ENCODE measurements at regions not wholly inside any gene's neighbourhood (a gene's known extent, or its start where the extent isn't known, plus 50 kb on each side); places are given as distances from the start of the nearest gene placed in this dataset.
A peak's percentile ranks its signal among the peaks of the same experiment; 100 is the strongest.

GRCh38 chr17:5874486-5874885, 195.7 kb upstream of the WSCD1 start:
- H3K36me3 Mint-ChIP-seq (ENCODE audit: insufficient read depth): no peaks in the 10 kb centered on the region
- H3K27ac Mint-ChIP-seq (ENCODE audit: low read depth): peak overlapping the region; percentile 35
- no peaks in the 10 kb centered on the region for H3K4me1 Mint-ChIP-seq
- no peak for DNase-seq (ENCODE audit: low spot score in 2 of 2)
- H3K27me3 Mint-ChIP-seq: peaks cover 65% of the 10 kb centered on the region
- ATAC-seq (replicated peaks; ENCODE audit: extremely low read depth, poor library complexity, severe bottlenecking): no peak
- H3K9me3 Mint-ChIP-seq: no peaks in the 10 kb centered on the region
- H3K4me3 Mint-ChIP-seq: no peak overlapping the region

DNA sequence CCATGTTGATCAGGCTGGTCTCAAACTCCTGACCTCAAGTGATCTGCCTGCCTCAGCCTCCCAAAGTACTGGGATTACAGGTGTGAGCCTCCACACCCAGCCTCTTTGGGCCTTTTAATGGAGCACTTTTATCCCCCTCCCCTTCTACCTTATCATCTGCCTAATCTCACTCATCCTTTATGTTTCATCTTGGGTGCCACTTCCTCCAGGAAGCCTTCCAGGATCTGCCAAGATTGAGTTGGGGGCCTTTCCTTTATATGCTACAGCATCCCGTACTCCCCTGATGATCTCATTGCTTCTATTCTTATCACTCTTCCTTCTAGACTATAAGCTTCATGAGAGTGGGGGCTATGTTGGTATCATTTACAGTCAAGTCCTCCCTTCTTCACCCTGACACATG, 192.8 kb upstream of the WSCD1 start:
- no peaks in the 10 kb centered on the region for H3K36me3 Mint-ChIP-seq (ENCODE audit: insufficient read depth)
- no peak overlapping the region for H3K27ac Mint-ChIP-seq (ENCODE audit: low read depth)
- H3K4me3 Mint-ChIP-seq: no peak overlapping the region

DNA sequence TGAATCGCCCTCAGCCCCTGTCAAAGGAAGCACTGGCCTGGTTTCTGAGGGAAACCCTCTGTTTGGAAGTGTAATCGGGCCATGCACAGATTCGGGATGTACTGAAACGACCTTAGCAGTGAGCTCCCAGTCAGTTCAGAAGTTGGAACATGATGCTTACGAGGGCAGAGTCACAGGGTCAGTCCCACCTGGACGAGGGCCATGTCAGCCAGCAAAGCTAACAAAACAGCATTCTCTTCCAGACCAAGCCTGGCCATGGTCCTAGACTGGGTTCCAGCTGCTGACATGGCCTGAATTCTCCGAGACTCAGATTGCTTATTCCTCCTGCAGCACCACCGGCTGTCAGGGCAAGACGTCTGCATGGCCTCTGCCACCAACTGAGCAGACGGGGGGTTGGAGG, 192.2 kb upstream of the WSCD1 start:
- peaks cover 77% of the 10 kb centered on the region for H3K27me3 Mint-ChIP-seq
- no peak overlapping the region for H3K27ac Mint-ChIP-seq (ENCODE audit: low read depth)
- no peaks in the 10 kb centered on the region for H3K4me1 Mint-ChIP-seq
- no peaks in the 10 kb centered on the region for H3K9me3 Mint-ChIP-seq
- no peak for DNase-seq (ENCODE audit: low spot score in 2 of 2)
- H3K36me3 Mint-ChIP-seq (ENCODE audit: insufficient read depth): no peaks in the 10 kb centered on the region
- no peak overlapping the region for H3K4me3 Mint-ChIP-seq
- no peak for ATAC-seq (replicated peaks; ENCODE audit: extremely low read depth, poor library complexity, severe bottlenecking)

More for the DNA sequence above, 192.8 kb upstream of the WSCD1 start:
- DNase-seq (ENCODE audit: low spot score in 2 of 2): no peak
- no peaks in the 10 kb centered on the region for H3K4me1 Mint-ChIP-seq
- peaks cover 78% of the 10 kb centered on the region for H3K27me3 Mint-ChIP-seq
- no peak for ATAC-seq (replicated peaks; ENCODE audit: extremely low read depth, poor library complexity, severe bottlenecking)
- H3K9me3 Mint-ChIP-seq: no peaks in the 10 kb centered on the region

DNA sequence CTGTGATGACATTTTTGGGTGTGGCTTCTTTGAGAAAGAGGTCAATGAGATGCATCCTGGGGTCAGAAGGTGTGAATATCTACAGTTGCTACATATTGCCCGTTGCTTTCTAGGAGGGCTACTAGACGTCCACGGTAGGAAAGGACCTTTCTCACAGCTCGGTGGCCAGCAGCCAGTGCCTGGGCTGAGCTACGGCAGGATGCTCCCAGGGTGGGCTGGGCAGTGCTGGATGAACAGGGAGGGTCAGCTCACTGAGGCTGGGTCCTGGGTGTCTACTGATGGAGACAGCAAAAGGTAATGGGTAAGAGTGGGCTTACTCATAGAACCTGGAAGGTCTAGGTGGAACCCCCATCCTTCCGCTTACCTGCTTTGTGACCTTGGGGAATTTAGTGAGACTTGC, 188.3 kb upstream of the WSCD1 start:
- H3K9me3 Mint-ChIP-seq: no peaks in the 10 kb centered on the region
- ATAC-seq (replicated peaks; ENCODE audit: extremely low read depth, poor library complexity, severe bottlenecking) (no peak), DNase-seq (ENCODE audit: low spot score in 2 of 2) (no peak)
- H3K4me1 Mint-ChIP-seq: no peaks in the 10 kb centered on the region
- no peak overlapping the region for H3K4me3 Mint-ChIP-seq
- H3K36me3 Mint-ChIP-seq (ENCODE audit: insufficient read depth): no peaks in the 10 kb centered on the region
- H3K27ac Mint-ChIP-seq (ENCODE audit: low read depth): no peak overlapping the region
- peaks cover 56% of the 10 kb centered on the region for H3K27me3 Mint-ChIP-seq

DNA sequence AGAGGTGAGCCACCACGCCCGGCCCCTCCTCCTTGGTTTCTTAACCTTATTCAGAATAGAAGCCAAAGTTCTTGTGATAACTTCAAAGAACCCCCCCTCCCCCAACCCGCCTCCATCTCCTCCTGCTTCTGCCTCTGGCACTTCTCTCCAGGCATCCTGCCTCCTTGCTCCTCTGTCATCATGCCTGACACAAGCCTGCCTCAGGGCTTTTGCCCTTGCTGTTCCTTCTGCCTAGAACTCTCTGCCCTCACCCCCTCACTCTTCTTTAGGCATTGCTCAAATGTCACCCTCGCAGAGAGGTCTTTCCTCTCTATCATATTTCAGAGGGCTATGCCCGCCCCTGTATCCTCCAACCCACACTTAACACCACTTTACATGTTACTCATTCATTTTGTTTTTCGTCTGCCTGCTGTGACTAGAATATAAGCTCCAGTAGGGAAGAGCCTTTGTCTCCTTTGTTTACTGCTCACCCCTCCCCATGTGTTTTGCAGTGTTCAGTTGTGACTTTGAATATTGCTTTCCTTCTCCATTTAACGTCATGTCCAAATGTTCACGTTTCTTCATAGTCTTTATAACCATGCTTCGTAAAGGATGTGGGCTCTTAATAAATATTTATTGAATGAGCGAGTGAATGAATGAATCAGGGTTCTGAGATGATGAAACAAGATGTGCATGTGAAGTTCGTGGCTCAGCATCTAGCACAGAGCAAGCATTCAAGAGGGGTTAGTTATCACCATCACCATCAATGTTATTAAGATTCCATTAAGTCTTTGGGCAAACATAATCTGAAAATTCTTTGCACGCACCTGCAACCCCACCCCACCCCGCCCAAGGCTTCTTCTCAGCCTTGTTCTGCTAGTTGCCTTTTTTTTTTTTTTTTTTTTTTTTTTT, 186.2 kb upstream of the WSCD1 start:
- Mint-ChIP-seq H3K4me1 (no peaks in the 10 kb centered on the region), H3K4me3 (no peak overlapping the region), H3K27me3 (peaks cover 57% of the 10 kb centered on the region), H3K36me3 (ENCODE audit: insufficient read depth) (no peaks in the 10 kb centered on the region), H3K9me3 (no peaks in the 10 kb centered on the region), H3K27ac (ENCODE audit: low read depth) (no peak overlapping the region)
- ATAC-seq (replicated peaks; ENCODE audit: extremely low read depth, poor library complexity, severe bottlenecking): no peak
- DNase-seq (ENCODE audit: low spot score in 2 of 2): no peak

- Mint-ChIP-seq H3K4me1 (no peaks in the 10 kb centered on the region), H3K27me3 (peaks cover 60% of the 10 kb centered on the region), H3K9me3 (no peaks in the 10 kb centered on the region), H3K4me3 (no peak overlapping the region), H3K36me3 (ENCODE audit: insufficient read depth) (no peaks in the 10 kb centered on the region), H3K27ac (ENCODE audit: low read depth) (no peak overlapping the region)
- DNase-seq (ENCODE audit: low spot score in 2 of 2) (no peak), ATAC-seq (replicated peaks; ENCODE audit: extremely low read depth, poor library complexity, severe bottlenecking) (no peak)
Observed at GRCh38 chr17:5885336-5885735, 184.8 kb upstream of the WSCD1 start.

- H3K27me3 Mint-ChIP-seq: peaks cover 66% of the 10 kb centered on the region
- ATAC-seq (replicated peaks; ENCODE audit: extremely low read depth, poor library complexity, severe bottlenecking): no peak
- H3K36me3 Mint-ChIP-seq (ENCODE audit: insufficient read depth): no peaks in the 10 kb centered on the region
- no peaks in the 10 kb centered on the region for H3K4me1 Mint-ChIP-seq
- no peak for DNase-seq (ENCODE audit: low spot score in 2 of 2)
- H3K9me3 Mint-ChIP-seq: no peaks in the 10 kb centered on the region
- H3K27ac Mint-ChIP-seq (ENCODE audit: low read depth): no peak overlapping the region
- H3K4me3 Mint-ChIP-seq: no peak overlapping the region
Observed at GRCh38 chr17:5888811-5889210, 181.4 kb upstream of the WSCD1 start.

DNA sequence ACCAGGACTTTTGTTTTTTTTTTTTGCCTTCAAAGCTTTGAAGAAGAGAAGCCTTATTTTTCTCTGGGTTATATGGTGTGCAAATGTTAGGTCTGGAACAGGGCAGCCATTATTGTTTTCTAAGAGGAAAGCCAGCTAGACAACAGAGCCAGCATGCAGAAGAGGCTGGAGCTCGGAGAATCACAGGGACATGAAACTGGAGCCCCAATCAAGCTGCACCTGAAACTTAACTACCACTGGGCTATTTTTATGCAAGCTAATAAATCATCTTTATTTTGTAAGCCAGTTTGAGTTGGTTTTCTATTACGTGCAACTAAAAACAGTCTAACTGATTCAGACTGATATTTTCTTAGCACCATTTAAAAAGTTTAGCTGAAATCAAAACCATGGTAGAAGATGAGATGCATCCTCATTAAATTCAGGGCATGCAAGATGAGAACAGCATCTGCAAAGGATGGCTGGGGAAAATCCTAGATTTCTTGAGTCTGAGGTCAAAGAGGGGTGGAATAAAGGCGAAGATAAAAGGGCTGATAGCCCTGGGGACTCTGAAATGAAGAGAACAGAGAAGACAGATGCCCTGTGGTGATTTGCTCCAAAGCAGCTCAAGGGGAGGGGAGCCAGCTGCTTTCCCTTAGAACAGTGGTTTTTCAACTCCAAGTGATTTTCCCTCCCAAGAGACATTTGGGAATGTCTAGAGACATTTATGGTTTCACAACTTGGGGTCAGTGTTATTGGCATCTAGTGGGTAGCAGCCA, 177.1 kb upstream of the WSCD1 start:
- ATAC-seq (replicated peaks; ENCODE audit: extremely low read depth, poor library complexity, severe bottlenecking) (no peak), DNase-seq (ENCODE audit: low spot score in 2 of 2) (no peak)
- peaks cover 71% of the 10 kb centered on the region for H3K27me3 Mint-ChIP-seq
- H3K36me3 Mint-ChIP-seq (ENCODE audit: insufficient read depth): no peaks in the 10 kb centered on the region
- no peaks in the 10 kb centered on the region for H3K9me3 Mint-ChIP-seq
- H3K27ac Mint-ChIP-seq (ENCODE audit: low read depth): no peak overlapping the region
- H3K4me1 Mint-ChIP-seq: no peaks in the 10 kb centered on the region
- H3K4me3 Mint-ChIP-seq: no peak overlapping the region

DNA sequence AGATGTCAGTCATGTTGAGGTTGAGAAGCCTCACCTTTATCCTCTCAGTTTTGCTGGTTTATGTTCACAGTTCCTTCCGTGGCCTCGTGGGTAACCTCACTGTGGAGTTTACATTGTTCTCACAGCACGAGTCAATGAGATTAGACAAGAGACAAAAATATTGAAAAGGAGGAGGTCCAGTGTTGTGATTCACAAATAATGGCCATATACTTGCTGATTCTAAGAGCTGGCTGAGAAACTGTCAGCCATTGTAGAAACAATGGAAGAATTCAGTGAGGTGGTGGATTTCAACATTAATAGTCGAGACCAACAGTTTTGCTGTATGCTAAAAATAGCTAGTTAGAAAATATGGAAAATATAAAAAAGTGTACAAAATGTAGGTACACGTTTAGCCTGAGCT, 176.4 kb upstream of the WSCD1 start:
- Mint-ChIP-seq H3K4me3 (no peak overlapping the region), H3K4me1 (no peaks in the 10 kb centered on the region), H3K27me3 (peaks cover 65% of the 10 kb centered on the region), H3K36me3 (ENCODE audit: insufficient read depth) (no peaks in the 10 kb centered on the region), H3K9me3 (no peaks in the 10 kb centered on the region), H3K27ac (ENCODE audit: low read depth) (no peak overlapping the region)
- no peak for DNase-seq (ENCODE audit: low spot score in 2 of 2)
- ATAC-seq (replicated peaks; ENCODE audit: extremely low read depth, poor library complexity, severe bottlenecking): no peak

GRCh38 chr17:5895276-5895675, 174.9 kb upstream of the WSCD1 start:
- Mint-ChIP-seq H3K27me3 (peaks cover 49% of the 10 kb centered on the region), H3K9me3 (no peaks in the 10 kb centered on the region), H3K27ac (ENCODE audit: low read depth) (no peak overlapping the region), H3K4me1 (no peaks in the 10 kb centered on the region), H3K36me3 (ENCODE audit: insufficient read depth) (no peaks in the 10 kb centered on the region), H3K4me3 (no peak overlapping the region)
- DNase-seq (ENCODE audit: low spot score in 2 of 2): no peak
- ATAC-seq (replicated peaks; ENCODE audit: extremely low read depth, poor library complexity, severe bottlenecking): no peak

- no peak for ATAC-seq (replicated peaks; ENCODE audit: extremely low read depth, poor library complexity, severe bottlenecking)
- DNase-seq (ENCODE audit: low spot score in 2 of 2): no peak
- Mint-ChIP-seq H3K36me3 (ENCODE audit: insufficient read depth) (no peaks in the 10 kb centered on the region), H3K9me3 (no peaks in the 10 kb centered on the region), H3K27me3 (peaks cover 40% of the 10 kb centered on the region), H3K4me1 (no peaks in the 10 kb centered on the region), H3K4me3 (no peak overlapping the region), H3K27ac (ENCODE audit: low read depth) (no peak overlapping the region)
Observed at GRCh38 chr17:5896215-5896614, 174.0 kb upstream of the WSCD1 start.

DNA sequence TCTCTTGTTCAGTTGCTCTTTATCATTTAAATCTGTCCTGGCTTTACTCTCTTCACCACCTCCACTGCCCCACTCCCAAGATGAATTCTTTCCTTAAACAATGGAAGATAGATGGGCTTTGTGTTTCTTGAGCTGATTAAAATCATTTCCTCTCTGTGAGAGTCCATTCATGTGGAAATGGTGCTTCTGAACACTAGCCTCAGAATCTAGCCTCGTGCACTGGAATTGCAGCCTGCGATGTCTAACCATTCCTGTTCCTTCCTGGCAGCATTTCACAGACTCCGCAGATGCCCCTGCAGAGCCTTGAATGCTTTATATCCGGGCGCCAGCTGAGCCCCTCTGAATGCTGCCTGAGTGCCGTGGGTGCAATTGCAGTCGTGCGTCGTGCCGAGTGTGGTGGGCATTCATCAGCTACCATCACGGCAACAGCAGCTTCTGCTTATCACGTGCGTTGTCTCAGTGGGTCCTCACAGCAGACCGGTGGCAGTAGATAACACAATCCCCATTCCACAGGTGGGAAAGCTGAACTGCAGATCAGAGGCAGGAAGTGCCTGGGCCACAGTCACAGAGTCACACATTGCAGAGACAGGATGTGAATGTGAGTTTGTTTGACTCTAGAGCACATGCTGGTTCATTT, 172.8 kb upstream of the WSCD1 start:
- H3K4me1 Mint-ChIP-seq: no peaks in the 10 kb centered on the region
- H3K27me3 Mint-ChIP-seq: peaks cover 30% of the 10 kb centered on the region
- H3K4me3 Mint-ChIP-seq: no peak overlapping the region
- no peak for ATAC-seq (replicated peaks; ENCODE audit: extremely low read depth, poor library complexity, severe bottlenecking)
- no peaks in the 10 kb centered on the region for H3K36me3 Mint-ChIP-seq (ENCODE audit: insufficient read depth)
- no peaks in the 10 kb centered on the region for H3K9me3 Mint-ChIP-seq
- no peak for DNase-seq (ENCODE audit: low spot score in 2 of 2)
- H3K27ac Mint-ChIP-seq (ENCODE audit: low read depth): no peak overlapping the region

Measured in central memory CD8-positive, alpha-beta T cell (primary cell).